GM21515 (cell line): ENCODE measurements at regions not wholly inside any gene's neighbourhood (a gene's known extent, or its start where the extent isn't known, plus 50 kb on each side); places are given as distances from the start of the nearest gene placed in this dataset.
"Not testable (repeated sequence)": the region's sequence is repeated elsewhere in the genome, so short reads cannot be mapped to it uniquely, and the experiment has no call there.

Experiments
- ATAC-seq: cut with Tn5 transposase; IDR thresholded peaks from one replicate; pipeline ENCODE4 v1.9.1; 2021; ENCODE audit not compliant: unreplicated experiment

GRCh38 chr6:8361259-8361658, 74.1 kb downstream of the SLC35B3 start:
- no peak for ATAC-seq

- ATAC-seq = no peak
Observed at GRCh38 chr6:8352966-8353340, 82.4 kb downstream of the SLC35B3 start.

DNA sequence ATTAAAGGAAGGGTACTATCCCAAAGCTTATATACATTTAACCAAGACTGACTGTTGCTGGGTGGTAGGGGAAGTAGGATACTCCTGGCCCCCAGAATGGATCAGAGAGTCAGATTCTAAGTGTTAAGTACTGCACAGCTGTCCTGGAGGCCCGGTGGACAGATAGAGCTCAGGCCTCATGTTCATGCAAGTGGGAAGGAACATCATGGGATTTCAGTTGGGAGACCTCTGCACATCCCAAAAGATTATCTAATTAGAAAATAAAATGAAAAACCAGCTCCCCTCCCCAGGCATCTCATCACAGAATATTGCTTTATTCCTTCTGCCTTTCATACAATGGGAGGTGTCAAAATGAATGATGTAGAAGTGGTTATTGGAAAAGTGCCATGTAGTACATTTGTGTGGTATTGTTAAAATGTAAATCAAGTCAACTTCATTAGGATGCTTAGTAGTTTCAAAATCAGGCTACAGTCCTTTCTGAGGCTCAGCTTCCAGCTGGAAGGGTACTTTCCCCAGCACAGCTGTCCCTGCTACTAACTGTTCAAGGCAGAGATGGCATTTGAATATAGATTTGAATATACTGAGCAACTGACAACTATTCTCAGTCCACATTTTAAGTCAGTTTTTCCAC, 82.9 kb downstream of the SLC35B3 start:
- ATAC-seq = no peak

GRCh38 chr6:8343600-8343999, 91.7 kb downstream of the SLC35B3 start:
- no peak for ATAC-seq

DNA sequence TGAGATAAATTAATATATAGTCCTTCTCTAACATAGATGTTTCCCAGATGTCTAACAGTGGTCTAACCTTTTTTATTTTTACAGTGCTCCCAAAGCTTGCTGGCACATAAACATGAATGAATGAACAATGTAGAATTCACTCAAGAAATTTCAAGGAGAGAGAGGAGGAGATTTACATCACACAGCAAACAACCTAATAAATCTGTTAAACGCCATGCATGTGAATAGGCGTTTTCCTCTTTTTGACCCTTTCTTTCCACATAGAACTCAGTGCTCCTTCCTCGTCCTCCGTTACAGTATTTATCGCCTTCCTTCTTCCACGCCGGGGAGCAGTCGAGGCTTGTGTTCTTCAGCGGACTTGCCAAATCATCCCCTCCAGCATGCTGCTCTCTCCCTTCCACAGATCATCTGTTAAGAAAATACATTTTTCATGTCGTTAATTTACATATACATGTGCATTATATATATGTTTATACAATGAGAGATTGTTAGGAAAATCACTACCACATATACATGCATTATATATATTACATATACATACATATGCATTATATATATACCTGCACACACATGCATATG, 93.0 kb downstream of the SLC35B3 start:
- no peak for ATAC-seq

- ATAC-seq = no peak
Observed at GRCh38 chr6:8337147-8337546, 98.2 kb downstream of the SLC35B3 start.

GRCh38 chr6:8336406-8337057, 98.8 kb downstream of the SLC35B3 start:
- no peak for ATAC-seq

DNA sequence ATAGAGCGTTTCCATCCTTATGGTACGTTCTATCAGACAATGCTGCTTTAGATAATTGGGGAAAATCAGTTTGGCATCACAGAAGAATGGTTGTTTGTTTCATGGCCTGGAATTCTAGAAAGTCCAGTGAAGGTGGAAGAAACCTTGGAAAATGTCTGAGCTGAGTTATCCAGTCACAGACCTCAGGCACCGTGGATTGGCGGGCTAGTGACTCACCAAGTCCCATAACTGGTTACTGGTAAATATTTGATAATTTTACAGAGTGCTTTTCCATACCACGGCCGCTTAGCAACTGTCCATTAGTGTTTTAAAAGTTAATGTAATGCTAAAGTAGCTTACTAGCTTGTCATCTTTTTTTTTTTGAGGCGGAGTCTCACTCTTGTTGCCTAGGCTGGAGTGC, 99.4 kb downstream of the SLC35B3 start:
- no peak for ATAC-seq

DNA sequence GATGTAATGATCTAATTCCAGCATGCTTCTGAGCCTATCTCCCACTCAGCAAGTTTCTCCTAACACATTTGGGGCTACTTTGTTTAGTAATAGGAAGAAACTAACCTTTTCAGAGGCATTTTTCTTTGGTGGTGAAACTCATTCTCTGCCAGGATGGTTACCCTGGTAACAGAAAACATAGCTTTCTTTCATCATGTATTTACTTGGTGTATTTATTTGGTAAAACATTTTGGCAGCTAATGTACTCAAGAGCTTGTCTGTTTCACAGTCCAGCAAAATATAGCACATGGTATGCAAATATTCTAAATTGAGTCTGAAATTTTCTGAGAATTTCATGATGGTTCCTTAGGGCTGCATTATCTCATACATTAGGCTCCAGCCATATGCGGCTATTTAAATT, 100.0 kb downstream of the SLC35B3 start:
- ATAC-seq = no peak

DNA sequence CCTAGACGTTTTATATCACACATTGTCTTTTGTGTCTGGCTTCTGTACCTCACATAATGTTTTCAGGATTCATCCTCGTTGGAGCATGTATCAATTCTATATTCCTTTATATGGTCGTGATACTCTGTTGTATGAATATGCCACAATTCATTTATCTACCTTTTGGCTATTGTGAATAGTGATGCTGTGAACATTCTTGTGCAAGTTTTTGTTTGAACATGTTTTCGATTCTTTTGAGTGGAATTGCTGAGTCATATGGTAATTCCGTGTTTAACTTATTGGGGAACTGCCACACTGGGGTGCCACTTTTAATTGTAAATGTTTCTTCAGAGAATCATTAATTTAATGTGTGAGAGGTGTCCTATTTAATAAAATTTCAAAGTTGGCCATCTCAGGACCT, 101.2 kb downstream of the SLC35B3 start:
- no peak for ATAC-seq

GRCh38 chr6:8329562-8329961, 105.8 kb downstream of the SLC35B3 start:
- no peak for ATAC-seq

- no peak for ATAC-seq
Observed at GRCh38 chr6:8325743-8326142, 109.6 kb downstream of the SLC35B3 start.

- no peak for ATAC-seq
Observed at GRCh38 chr6:8322659-8323058, 112.7 kb downstream of the SLC35B3 start.

DNA sequence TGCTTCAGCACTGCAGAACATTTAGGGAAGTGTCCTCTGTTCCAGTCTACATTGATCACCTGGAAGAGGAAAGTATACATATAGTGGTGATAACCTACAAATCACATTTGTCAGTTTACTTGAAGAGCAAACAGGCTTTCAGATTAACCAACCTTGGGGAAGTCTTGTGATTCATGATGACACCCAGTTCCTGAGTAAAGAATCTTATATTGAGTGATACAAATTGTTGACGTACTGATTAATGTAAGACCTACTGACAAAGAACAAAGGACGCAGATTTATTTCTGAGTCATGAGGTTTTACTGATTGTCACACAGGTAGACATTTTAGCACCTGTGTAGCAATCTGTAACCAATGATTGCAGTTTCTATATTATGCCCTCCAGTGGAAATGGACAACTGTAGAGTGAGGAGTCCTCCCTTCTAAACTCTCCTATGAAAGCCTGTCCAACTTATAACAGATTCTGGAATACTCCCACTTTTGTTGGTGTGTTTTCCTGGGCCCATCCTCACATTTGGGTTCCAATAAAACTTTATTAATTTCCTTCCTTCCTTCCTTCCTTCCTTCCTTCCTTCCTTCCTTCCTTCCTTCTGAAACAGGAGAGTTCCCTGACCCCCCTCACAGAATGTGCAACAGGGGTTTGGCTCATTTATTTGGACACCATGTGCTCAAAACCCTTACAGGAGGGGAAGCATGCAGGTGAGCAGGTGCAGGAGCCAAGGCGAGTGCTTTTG, 113.5 kb downstream of the SLC35B3 start:
- no peak for ATAC-seq

DNA sequence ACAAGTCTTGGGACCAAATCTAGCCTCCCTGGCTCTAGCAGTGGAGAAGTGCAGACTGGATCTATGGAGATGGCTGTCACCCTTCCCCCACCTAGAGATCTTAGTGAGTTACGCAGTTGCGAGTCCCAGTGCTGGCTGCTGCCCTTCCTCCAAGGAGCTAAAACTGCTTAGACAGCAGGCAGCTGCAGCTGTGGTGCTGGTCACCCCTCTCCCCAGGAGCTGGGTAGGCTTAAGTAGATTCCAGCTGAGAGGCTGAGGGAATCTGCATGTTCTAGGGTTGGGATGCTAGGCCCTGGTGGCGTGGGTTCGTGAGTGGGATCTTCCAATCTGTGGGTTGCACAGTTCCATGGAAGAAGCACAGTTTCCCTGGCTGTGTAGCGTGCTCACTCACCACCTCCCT, 120.2 kb downstream of the SLC35B3 start:
- ATAC-seq = no peak

GRCh38 chr6:8301502-8301901, 133.8 kb downstream of the SLC35B3 start:
- ATAC-seq = no peak

DNA sequence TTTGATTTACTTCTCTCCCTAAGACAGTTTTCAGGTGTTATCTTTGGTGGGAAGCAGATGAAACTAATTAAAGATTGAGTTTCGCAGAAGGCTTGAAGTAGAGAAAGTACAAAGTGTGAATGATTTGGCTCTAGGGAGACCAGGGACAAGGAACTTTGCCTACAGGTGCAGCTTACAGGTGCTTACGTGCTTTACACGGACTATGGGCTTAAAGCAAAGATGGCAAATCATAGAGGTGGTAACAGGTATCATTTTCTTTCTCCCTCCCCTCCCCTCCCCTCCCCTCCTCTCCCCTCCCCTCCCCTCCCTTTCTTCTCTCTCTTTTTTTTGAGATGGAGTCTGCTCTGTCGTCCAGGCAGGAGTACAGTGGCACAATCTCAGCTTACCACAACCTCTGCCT, 136.3 kb downstream of the SLC35B3 start:
- no peak for ATAC-seq

DNA sequence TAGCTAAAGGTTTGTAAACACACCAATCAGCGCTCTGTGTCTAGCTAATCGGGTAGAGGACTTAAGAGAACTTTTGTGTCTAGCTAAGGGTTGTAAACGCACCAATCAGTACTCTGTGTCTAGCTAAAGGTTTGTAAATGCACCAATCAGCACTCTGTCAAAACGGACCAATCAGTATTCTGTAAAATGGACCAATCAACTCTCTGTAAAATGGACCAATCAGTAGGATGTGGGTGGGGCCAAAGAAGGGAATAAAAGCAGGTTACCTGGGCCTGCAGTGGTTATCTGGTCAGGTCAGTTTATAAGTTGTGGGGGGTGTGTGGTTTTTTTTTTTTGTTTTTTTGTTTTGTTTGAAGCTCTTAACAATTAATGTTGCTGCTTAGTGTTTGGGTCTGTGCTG, 152.4 kb downstream of the SLC35B3 start:
- ATAC-seq = not testable (repeated sequence)

DNA sequence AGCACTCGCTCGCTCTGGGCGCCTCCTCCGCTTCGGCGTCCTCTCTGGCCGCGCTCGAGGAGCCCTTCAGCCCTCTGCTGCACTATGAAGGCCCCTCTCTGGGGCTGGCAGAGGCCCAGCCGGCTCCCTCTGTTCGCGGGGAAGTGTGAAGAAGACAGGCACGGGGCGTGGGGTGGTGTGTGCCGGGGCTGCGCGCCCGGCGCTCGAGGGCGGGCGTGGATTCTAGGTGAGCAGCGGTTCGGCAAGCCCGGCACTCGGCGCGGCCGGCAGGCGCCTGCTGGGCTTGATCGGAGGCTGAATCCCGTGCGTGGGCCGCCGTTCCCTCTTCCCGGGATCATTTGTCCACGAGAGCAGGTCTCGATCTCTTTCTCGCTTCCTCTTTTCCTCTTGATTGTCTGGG, 153.0 kb downstream of the SLC35B3 start:
- no peak for ATAC-seq

- no peak for ATAC-seq
Observed at GRCh38 chr6:8279041-8279805, 156.1 kb downstream of the SLC35B3 start.

DNA sequence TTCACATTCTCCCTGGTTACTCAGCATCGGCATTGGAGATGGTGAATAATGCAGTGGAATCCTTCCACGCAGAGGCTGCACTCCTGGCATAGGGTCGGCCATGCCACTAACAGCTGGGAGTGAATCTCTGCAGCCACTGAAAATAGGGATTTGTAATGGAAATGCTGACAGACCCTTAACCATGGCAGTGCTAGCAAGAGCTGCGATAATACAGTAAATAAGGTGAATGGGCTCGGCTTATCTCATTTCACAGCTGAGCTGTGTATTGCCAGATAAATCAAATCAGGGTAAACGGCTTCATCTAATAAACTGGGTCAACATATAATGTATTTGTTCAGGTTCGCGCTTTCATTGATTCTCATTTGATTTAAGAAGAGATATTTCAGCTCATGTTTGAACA, 156.8 kb downstream of the SLC35B3 start:
- ATAC-seq = no peak
